ENCODE measurements at regions not wholly inside any gene's neighbourhood (a gene's known extent, or its start where the extent isn't known, plus 50 kb on each side); places are given as distances from the start of the nearest gene placed in this dataset.

DNA sequence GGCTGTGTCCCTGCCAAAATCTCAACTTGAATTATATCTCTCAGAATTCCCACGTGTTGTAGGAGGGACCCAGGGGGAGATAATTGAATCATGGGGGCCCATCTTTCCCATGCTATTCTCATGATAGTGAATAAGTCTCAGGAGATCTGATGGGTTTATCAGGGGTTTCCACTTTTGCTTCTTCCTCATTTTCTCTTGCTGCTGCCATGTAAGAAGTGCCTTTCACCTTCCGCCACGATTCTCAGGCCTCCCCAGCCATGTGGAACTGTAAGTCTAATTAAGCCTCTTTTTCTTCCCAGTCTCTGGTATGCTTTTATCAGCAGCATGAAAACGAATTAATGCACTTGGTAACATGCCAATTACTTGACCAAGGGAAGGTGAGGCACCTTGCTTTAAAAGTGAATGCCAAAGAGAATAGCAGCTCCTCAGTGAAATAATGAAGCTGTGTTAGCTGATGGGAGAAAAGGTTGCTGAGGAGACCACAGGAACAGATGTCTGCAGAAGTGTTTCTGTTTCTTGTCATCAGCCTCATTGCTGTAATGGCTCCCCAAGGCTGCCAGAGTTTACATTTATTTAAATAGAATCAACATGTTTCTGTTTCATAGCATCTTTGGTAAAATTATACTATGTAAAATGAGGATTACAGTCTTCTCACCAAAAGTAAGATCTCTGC is 89.0 kb upstream of the CD44 start (continued):
- TF ChIP-seq CREB1 (IDR thresholded peaks at IDR 0.05) (no peak), CEBPB (IDR thresholded peaks at IDR 0.05; ENCODE audit: low read depth, low read length) (no peak), KDM4A (IDR thresholded peaks at IDR 0.05; ENCODE audit: low read depth, low read length, severe bottlenecking) (no peak), NANOG (IDR thresholded peaks at IDR 0.05; ENCODE audit: insufficient read depth, low read depth, low read length, poor library complexity, severe bottlenecking) (no peak), CTBP2 (IDR thresholded peaks at IDR 0.05; ENCODE audit: borderline replicate concordance, insufficient read depth, insufficient read length, low read length) (no peak), YY1 (IDR thresholded peaks at IDR 0.05; ENCODE audit: low read depth, low read length) (no peak), HDAC6 (IDR thresholded peaks at IDR 0.05; ENCODE audit: low read depth, low read length) (no peak)
